22Rv1 (cell line): ENCODE measurements at regions not wholly inside any gene's neighbourhood (a gene's known extent, or its start where the extent isn't known, plus 50 kb on each side); places are given as distances from the start of the nearest gene placed in this dataset.

Experiments
- ZFX ChIP-seq: fragments of 450-650 bp; IDR thresholded peaks from 2 replicates; pipeline ENCODE4 v1.6.1; 2017; ENCODE audit warnings: antibody characterized with exemption, borderline replicate concordance
- TF ChIP-seq, protein P1 (sequence below): fragments of 450-650 bp; IDR thresholded peaks from 2 replicates; pipeline ENCODE4 v1.5.1; 2017; ENCODE audit warnings: mild to moderate bottlenecking

- TF ChIP-seq, protein P1, sequence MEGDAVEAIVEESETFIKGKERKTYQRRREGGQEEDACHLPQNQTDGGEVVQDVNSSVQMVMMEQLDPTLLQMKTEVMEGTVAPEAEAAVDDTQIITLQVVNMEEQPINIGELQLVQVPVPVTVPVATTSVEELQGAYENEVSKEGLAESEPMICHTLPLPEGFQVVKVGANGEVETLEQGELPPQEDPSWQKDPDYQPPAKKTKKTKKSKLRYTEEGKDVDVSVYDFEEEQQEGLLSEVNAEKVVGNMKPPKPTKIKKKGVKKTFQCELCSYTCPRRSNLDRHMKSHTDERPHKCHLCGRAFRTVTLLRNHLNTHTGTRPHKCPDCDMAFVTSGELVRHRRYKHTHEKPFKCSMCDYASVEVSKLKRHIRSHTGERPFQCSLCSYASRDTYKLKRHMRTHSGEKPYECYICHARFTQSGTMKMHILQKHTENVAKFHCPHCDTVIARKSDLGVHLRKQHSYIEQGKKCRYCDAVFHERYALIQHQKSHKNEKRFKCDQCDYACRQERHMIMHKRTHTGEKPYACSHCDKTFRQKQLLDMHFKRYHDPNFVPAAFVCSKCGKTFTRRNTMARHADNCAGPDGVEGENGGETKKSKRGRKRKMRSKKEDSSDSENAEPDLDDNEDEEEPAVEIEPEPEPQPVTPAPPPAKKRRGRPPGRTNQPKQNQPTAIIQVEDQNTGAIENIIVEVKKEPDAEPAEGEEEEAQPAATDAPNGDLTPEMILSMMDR: no peak
- TF ChIP-seq ZFX: no peak
Measured at GRCh38 chr4:134537701-134538100, 336.1 kb upstream of the PABPC4L start.
